Neural progenitor cell (in vitro differentiated cells): ENCODE measurements at regions not wholly inside any gene's neighbourhood (a gene's known extent, or its start where the extent isn't known, plus 50 kb on each side); places are given as distances from the start of the nearest gene placed in this dataset.

Experiments used
- DNase-seq: peaks from one replicate; pipeline ENCODE4 v3.0.0-alpha.2; 2016; ENCODE audit warnings: low spot score
- H2AFZ ChIP-seq: fragments of 200-600 bp; sonication (generic); replicated peaks from 2 replicates; pipeline ENCODE4 v1.6.1; 2016; ENCODE audit warnings: antibody characterized with exemption
- H3F3A ChIP-seq: fragments of 200-600 bp; sonication (generic); 2 replicates; pipeline ENCODE4 v1.6.1; 2016; ENCODE audit warnings: antibody characterized with exemption, low read depth
- H3K27ac ChIP-seq: fragments of 200-600 bp; sonication (generic); 2 replicates; pipeline ENCODE4 v1.5.1; 2016; ENCODE audit warnings: mild to moderate bottlenecking
- H3K27me3 ChIP-seq: fragments of 200-600 bp; sonication (generic); 2 replicates; pipeline ENCODE4 v1.6.1; 2016; ENCODE audit warnings: mild to moderate bottlenecking, moderate library complexity
- H3K36me3 ChIP-seq: fragments of 200-600 bp; sonication (generic); 2 replicates; pipeline ENCODE4 v1.5.1; 2016
- H3K4me1 ChIP-seq: fragments of 200-600 bp; sonication (generic); 2 replicates; pipeline ENCODE4 v1.6.1; 2016; ENCODE audit warnings: mixed run types
- H3K4me2 ChIP-seq: fragments of 200-600 bp; sonication (generic); 2 replicates; pipeline ENCODE4 v1.6.1; 2016
- H3K4me3 ChIP-seq: fragments of 200-600 bp; sonication (generic); 2 replicates; pipeline ENCODE4 v1.5.1; 2016
- H3K79me2 ChIP-seq: fragments of 200-600 bp; sonication (generic); 2 replicates; pipeline ENCODE4 v1.6.1; 2016; ENCODE audit warnings: low read depth
- H3K9ac ChIP-seq: fragments of 200-600 bp; sonication (generic); 2 replicates; pipeline ENCODE4 v1.6.1; 2016
- H3K9me3 ChIP-seq: fragments of 200-600 bp; sonication (generic); 2 replicates; pipeline ENCODE4 v1.5.1; 2016; ENCODE audit warnings: low read depth
- H4K20me1 ChIP-seq: fragments of 200-600 bp; sonication (generic); 2 replicates; pipeline ENCODE4 v1.6.1; 2016; ENCODE audit warnings: low read depth
- H3K27ac Mint-ChIP-seq: 3 replicates; pipeline ENCODE4 v1.8.0; 2021; ENCODE audit warnings: mixed read lengths
- H3K27me3 Mint-ChIP-seq: 2 replicates; pipeline ENCODE4 v1.8.0; 2022; ENCODE audit warnings: low read depth, mild to moderate bottlenecking, inconsistent platforms, moderate library complexity, mixed read lengths; ENCODE audit not compliant: insufficient read depth
- H3K36me3 Mint-ChIP-seq: 3 replicates; pipeline ENCODE4 v1.8.0; 2021; ENCODE audit warnings: mixed read lengths
- H3K4me1 Mint-ChIP-seq: 3 replicates; pipeline ENCODE4 v1.8.0; 2021; ENCODE audit warnings: mixed read lengths
- H3K4me3 Mint-ChIP-seq: 3 replicates; pipeline ENCODE4 v1.8.0; 2021; ENCODE audit warnings: mild to moderate bottlenecking, moderate library complexity, mixed read lengths
- H3K9me3 Mint-ChIP-seq: 3 replicates; pipeline ENCODE4 v1.8.0; 2020; ENCODE audit warnings: mixed read lengths
- EZH2 ChIP-seq: fragments of 200-600 bp; sonication (generic); IDR thresholded peaks from 2 replicates; pipeline ENCODE4 v1.6.1; 2017; ENCODE audit warnings: antibody characterized with exemption, mild to moderate bottlenecking, moderate library complexity
- EZH2phosphoT487 ChIP-seq: fragments of 200-600 bp; sonication (generic); IDR thresholded peaks from 2 replicates; pipeline ENCODE4 v1.6.1; 2017; ENCODE audit warnings: antibody characterized with exemption
- TF ChIP-seq, protein P1 (sequence below): fragments of 200-600 bp; sonication (generic); IDR thresholded peaks from 2 replicates; pipeline ENCODE4 v1.5.1; 2017; ENCODE audit warnings: antibody characterized with exemption, mild to moderate bottlenecking

DNA sequence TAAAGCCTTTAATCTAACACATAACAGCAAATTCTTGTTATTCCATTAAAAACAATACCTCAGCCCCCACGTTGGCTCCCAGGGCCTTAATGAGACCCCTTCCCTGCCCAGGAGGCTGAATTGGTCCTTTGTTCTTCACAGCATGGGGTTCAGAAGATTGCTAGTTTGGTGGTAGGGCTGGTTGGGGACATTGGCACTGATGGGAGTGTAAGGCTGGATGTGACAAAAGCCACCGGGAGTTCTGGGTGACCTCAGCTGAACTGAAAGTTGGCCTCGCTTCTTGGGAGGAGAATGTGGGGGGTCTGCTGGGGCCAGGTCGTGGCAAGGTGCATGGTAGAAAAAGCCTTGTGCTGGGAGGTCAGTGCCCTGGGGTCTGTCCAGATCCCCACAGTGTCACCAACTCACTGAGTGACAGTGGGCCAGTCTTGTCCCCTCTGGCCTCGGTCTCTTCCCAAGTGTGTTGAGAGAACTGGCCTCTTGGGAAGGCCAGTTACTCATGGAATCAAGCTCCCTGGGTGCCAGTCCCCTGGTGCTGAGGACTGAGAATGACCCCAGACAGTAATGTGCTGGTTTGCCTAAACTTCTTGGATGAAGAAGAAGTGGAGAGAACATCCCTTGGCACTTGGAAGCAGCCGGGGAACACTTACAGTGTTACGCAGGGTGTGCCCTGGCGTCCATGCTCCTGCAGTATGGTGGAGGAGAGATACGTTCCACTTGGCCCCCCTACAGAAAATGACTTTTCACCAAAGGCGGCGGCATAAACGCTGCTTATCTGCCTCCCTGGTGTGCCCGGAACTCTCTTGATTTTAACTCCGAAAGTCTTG lies 283.7 kb upstream of the RTL1 start:
- Mint-ChIP-seq H3K4me1 (peaks cover 38% of the 10 kb centered on the region), H3K4me3 (no peak overlapping the region), H3K27ac (peak overlapping the region; percentile 62), H3K27me3 (peaks cover 14% of the 10 kb centered on the region), H3K36me3 (no peaks in the 10 kb centered on the region), H3K9me3 (peaks cover 4% of the 10 kb centered on the region)
- DNase-seq: peak; percentile 36
- H3K4me1 ChIP-seq: peaks cover 18% of the 10 kb centered on the region
- H3K27ac ChIP-seq: no peak overlapping the region
- H4K20me1 ChIP-seq: no peaks in the 10 kb centered on the region
- H3K4me3 ChIP-seq: no peak overlapping the region
- H3K9me3 ChIP-seq: no peaks in the 10 kb centered on the region
- no peak for TF ChIP-seq EZH2phosphoT487
- TF ChIP-seq EZH2: no peak
- TF ChIP-seq, protein P1, sequence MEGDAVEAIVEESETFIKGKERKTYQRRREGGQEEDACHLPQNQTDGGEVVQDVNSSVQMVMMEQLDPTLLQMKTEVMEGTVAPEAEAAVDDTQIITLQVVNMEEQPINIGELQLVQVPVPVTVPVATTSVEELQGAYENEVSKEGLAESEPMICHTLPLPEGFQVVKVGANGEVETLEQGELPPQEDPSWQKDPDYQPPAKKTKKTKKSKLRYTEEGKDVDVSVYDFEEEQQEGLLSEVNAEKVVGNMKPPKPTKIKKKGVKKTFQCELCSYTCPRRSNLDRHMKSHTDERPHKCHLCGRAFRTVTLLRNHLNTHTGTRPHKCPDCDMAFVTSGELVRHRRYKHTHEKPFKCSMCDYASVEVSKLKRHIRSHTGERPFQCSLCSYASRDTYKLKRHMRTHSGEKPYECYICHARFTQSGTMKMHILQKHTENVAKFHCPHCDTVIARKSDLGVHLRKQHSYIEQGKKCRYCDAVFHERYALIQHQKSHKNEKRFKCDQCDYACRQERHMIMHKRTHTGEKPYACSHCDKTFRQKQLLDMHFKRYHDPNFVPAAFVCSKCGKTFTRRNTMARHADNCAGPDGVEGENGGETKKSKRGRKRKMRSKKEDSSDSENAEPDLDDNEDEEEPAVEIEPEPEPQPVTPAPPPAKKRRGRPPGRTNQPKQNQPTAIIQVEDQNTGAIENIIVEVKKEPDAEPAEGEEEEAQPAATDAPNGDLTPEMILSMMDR: no peak
- H3K9ac ChIP-seq: no peak overlapping the region
- no peak overlapping the region for H3K4me2 ChIP-seq
- no peak overlapping the region for H2AFZ ChIP-seq
- no peaks in the 10 kb centered on the region for H3K79me2 ChIP-seq
- no peaks in the 10 kb centered on the region for H3K36me3 ChIP-seq
- no peaks in the 10 kb centered on the region for H3F3A ChIP-seq
- H3K27me3 ChIP-seq: no peaks in the 10 kb centered on the region

DNA sequence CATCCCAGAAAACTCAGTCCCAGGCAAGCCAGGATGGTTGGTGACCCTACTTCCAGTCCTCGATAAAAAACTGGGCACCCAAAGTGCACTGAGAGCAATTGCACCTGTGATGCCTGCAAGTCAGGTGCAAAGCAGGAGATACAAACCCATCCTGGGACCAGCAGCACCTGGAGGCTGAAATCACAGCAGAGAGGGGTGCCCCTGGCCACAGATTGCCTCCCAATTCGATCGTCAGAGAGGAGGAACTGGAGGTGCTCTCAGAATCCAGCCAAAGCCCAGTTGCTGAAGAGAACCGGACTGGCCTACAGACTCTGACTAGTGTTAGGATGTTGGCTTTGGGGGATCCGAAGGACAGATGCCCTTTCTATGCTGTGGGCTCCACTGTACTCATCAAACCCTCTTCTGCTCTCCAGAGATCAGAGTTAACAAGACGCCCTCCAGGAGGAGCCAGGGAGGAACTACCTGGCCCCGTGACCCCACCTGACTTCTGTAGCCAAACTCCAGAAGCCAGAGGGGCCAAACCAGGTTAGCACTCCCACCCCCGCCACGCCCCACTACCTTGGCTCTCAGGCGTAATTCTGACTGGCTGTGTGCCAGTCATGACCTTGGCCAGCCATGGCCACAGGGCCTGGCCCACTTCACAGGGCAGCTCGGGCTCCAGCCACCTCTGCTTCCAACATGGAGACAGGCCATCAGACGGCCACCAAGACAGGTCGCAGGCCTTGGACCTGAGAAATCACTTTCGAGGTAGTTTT lies 284.5 kb upstream of the RTL1 start:
- no peaks in the 10 kb centered on the region for H3K36me3 ChIP-seq
- peaks cover 18% of the 10 kb centered on the region for H3K4me1 ChIP-seq
- no peaks in the 10 kb centered on the region for H3K9me3 ChIP-seq
- no peaks in the 10 kb centered on the region for H3F3A ChIP-seq
- no peaks in the 10 kb centered on the region for H3K79me2 ChIP-seq
- Mint-ChIP-seq H3K4me1 (peaks cover 37% of the 10 kb centered on the region), H3K36me3 (no peaks in the 10 kb centered on the region), H3K9me3 (peaks cover 4% of the 10 kb centered on the region), H3K4me3 (no peak overlapping the region), H3K27me3 (peaks cover 11% of the 10 kb centered on the region), H3K27ac (no peak overlapping the region)
- H3K4me3 ChIP-seq: no peak overlapping the region
- H4K20me1 ChIP-seq: no peaks in the 10 kb centered on the region
- H3K27ac ChIP-seq: no peak overlapping the region
- no peak for DNase-seq
- no peak overlapping the region for H3K9ac ChIP-seq
- no peak overlapping the region for H2AFZ ChIP-seq
- no peak overlapping the region for H3K4me2 ChIP-seq
- TF ChIP-seq, protein P1: no peak
- TF ChIP-seq EZH2phosphoT487 (no peak), EZH2 (no peak)
- H3K27me3 ChIP-seq: no peaks in the 10 kb centered on the region

DNA sequence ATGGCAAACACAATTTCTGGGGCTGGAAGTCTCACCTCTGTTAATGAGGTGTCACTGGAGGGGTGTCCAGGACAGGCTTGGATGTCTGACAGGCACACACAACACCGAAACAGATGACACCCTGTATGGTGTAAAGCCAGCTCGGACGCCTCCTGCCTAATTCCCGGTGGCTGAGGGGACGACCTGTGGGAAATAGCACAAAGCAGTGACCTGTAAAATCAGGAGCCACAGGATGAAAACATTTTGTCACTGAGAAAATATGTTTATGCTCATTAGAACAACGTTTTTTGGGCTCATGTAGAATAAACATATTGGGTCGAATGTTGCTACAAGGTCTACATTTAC lies 285.0 kb upstream of the RTL1 start:
- Histone ChIP-seq H3K4me2 (no peak overlapping the region), H3F3A (no peaks in the 10 kb centered on the region), H3K27ac (no peak overlapping the region), H3K36me3 (no peaks in the 10 kb centered on the region), H3K9me3 (no peaks in the 10 kb centered on the region), H2AFZ (no peak overlapping the region), H3K79me2 (no peaks in the 10 kb centered on the region), H3K4me1 (peaks cover 15% of the 10 kb centered on the region), H3K9ac (no peak overlapping the region), H4K20me1 (no peaks in the 10 kb centered on the region), H3K4me3 (no peak overlapping the region), H3K27me3 (no peaks in the 10 kb centered on the region)
- TF ChIP-seq, protein P1: no peak
- no peak for TF ChIP-seq EZH2phosphoT487
- no peak for TF ChIP-seq EZH2
- Mint-ChIP-seq H3K36me3 (no peaks in the 10 kb centered on the region), H3K4me3 (no peak overlapping the region), H3K27me3 (peaks cover 11% of the 10 kb centered on the region), H3K9me3 (peaks cover 4% of the 10 kb centered on the region), H3K4me1 (peaks cover 39% of the 10 kb centered on the region), H3K27ac (no peak overlapping the region)
- no peak for DNase-seq
